BLaER1 treated with 17β-estradiol and CSF1 and Interleukin-3, amounts not matched to agents 10 nM and 100 nM (cell line): ENCODE measurements at regions not wholly inside any gene's neighbourhood (a gene's known extent, or its start where the extent isn't known, plus 50 kb on each side); places are given as distances from the start of the nearest gene placed in this dataset.
A peak's percentile ranks its signal among the peaks of the same experiment; 100 is the strongest.
"Not testable (repeated sequence)": the region's sequence is repeated elsewhere in the genome, so short reads cannot be mapped to it uniquely, and the experiment has no call there.

Experiments
- H3K27ac ChIP-seq, 11 experiments: shearing (Covaris generic); formaldehyde crosslinking; 2 replicates each; pipeline ENCODE4 v1.8.1; 2022
- H3K27me3 ChIP-seq, 11 experiments: shearing (Covaris generic); formaldehyde crosslinking; 2 replicates each; pipeline ENCODE4 v1.8.1; 2022
- H3K36me3 ChIP-seq, 11 experiments: shearing (Covaris generic); formaldehyde crosslinking; 2 replicates each; pipeline ENCODE4 v1.8.1; 2022
- H3K4me1 ChIP-seq, 10 experiments: shearing (Covaris generic); formaldehyde crosslinking; 2 replicates each; pipeline ENCODE4 v1.8.1; 2022
- H3K4me2 ChIP-seq, 11 experiments: shearing (Covaris generic); formaldehyde crosslinking; 2 replicates each; pipeline ENCODE4 v1.8.1; 2022
- H3K4me3 ChIP-seq, 10 experiments: shearing (Covaris generic); formaldehyde crosslinking; 2 replicates each; pipeline ENCODE4 v1.8.1; 2022
- H3K9ac ChIP-seq, 11 experiments: shearing (Covaris generic); formaldehyde crosslinking; 2 replicates each; pipeline ENCODE4 v1.8.1; 2022
- H3K9me3 ChIP-seq, 11 experiments: shearing (Covaris generic); formaldehyde crosslinking; replicated peaks in 1 of 11; 2 replicates each; pipeline ENCODE4 v1.8.1; 2022
- H4K20me1 ChIP-seq, 11 experiments: shearing (Covaris generic); formaldehyde crosslinking; 2 replicates each; pipeline ENCODE4 v1.8.1; 2022
- Cebpa-rat ChIP-seq, 11 experiments: shearing (Covaris generic); IDR thresholded peaks; 2 replicates each; pipeline ENCODE4 v1.8.1; 2022

DNA sequence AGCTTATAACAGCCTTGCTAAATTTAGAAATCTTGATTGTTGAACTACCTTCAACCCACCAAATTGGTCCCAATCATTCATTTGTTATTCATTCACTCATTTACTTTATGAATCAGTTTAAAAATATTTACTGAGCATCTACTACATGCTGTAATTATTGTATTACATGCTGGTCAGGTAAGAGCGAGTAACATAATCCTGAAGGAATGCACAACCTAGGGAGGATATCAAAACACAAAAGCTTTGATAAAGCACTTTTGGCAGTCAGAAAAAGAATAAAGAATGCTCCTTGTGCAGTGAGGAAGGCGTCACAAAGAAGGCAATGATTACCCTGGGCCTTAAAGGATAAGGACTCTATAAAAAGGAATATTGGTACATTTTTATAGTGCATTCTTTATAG, 518.9 kb upstream of the NR5A2 start:
- H4K20me1 ChIP-seq: no peaks in the 10 kb centered on the region
- H3K9me3 ChIP-seq: no peaks in the 10 kb centered on the region
- H3K27ac ChIP-seq: no peak overlapping the region
- no peaks in the 10 kb centered on the region for H3K27me3 ChIP-seq
- H3K4me2 ChIP-seq: no peak overlapping the region
- TF ChIP-seq Cebpa-rat (IDR thresholded peaks at IDR 0.05): no peak
- no peak overlapping the region for H3K9ac ChIP-seq
- no peak overlapping the region for H3K4me3 ChIP-seq
- peaks cover 0 to 11% (median 7%) of the 10 kb centered on the region in 10 experiments; a peak in 13 of 20 replicates for H3K4me1 ChIP-seq
- no peaks in the 10 kb centered on the region for H3K36me3 ChIP-seq

DNA sequence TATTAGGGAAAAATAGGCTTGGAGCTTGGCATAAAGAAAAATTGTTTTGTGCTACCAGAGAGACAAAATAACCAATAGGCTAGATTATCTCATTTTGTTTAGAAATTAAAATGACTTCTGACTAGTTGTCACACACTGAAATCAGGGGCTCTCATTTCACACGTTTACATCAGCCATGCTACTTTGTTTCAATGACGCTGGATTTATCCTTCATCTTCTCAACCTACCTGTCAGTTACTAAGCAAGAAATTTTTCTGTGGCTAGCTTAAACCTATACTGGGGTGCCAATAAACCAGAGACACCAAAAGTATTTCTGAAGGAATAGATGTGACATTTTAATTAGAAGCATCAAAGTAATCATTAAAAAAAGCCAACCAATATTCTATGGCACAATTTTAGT, 518.1 kb upstream of the NR5A2 start:
- no peak for TF ChIP-seq Cebpa-rat (IDR thresholded peaks at IDR 0.05)
- Histone ChIP-seq H3K4me1 (peaks cover 0 to 11% (median 7%) of the 10 kb centered on the region in 10 experiments; a peak in 13 of 20 replicates), H3K4me3 (no peak overlapping the region), H3K9ac (no peak overlapping the region), H3K9me3 (no peaks in the 10 kb centered on the region), H3K27ac (no peak overlapping the region), H3K36me3 (no peaks in the 10 kb centered on the region), H3K27me3 (no peaks in the 10 kb centered on the region), H3K4me2 (no peak overlapping the region), H4K20me1 (no peaks in the 10 kb centered on the region)

DNA sequence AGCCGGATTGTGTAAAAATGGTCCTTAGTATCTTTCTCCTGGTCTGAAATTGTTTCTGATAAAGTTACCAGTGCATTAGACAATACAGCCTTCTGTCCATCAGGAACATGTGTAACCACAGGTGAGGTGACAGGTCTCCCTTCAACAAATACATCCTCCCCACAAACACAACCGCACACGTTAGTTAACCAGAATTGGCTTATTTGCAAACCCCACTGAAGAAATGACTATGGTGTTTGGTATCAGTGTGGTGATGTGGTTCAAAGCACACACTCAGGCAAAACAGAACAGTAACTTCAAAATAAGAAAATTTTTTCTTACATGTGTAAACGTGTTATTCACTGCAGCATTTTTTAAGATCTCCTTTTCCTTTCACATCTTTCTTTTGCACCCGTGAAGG, 517.2 kb upstream of the NR5A2 start:
- Histone ChIP-seq H3K4me3 (no peak overlapping the region), H3K36me3 (no peaks in the 10 kb centered on the region), H3K9ac (no peak overlapping the region), H3K9me3 (no peaks in the 10 kb centered on the region), H3K27ac (no peak overlapping the region), H3K4me2 (no peak overlapping the region), H3K4me1 (peaks cover 0 to 11% (median 7%) of the 10 kb centered on the region in 10 experiments; a peak in 13 of 20 replicates), H4K20me1 (no peaks in the 10 kb centered on the region), H3K27me3 (no peaks in the 10 kb centered on the region)
- no peak for TF ChIP-seq Cebpa-rat (IDR thresholded peaks at IDR 0.05)

DNA sequence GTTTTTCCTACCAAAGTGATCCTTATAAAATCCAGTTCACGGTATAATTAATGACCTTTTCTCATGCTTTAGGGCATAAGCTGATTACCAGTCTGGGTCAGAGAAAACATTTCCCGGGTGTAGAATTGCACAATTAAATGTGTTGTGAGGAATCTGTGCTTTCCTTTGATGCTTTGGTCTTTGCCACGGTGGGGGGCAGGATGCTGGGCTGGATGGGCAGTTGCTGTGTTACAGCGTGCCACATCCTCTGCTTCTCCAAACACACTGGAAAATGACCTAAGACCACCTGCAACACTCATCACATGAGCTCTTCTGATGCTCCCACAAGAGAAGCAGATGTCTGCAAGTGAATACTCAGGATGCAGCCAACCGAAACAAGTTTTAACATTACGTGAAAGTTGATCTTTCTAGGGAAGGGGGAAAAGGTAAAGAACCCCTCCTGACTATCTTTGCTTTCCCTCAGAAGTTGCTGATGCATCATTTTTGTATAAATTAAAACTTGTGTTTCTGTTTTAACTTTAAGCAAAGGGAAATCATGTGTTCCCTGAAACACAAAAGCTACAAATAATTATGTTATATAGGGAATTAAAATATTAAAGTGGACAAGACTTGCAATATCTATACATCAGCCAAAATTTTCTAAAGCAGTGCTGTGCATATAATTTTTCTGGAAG, 515.3 kb upstream of the NR5A2 start:
- no peaks in the 10 kb centered on the region for H3K27me3 ChIP-seq
- peak overlapping the region in 7 of 11 experiments; percentile 1 to 57 (median 39); a peak in 12 of 22 replicates for H3K4me2 ChIP-seq
- peaks cover 0 to 11% (median 7%) of the 10 kb centered on the region in 10 experiments; a peak in 13 of 20 replicates for H3K4me1 ChIP-seq
- no peak overlapping the region for H3K4me3 ChIP-seq
- no peaks in the 10 kb centered on the region for H4K20me1 ChIP-seq
- H3K36me3 ChIP-seq: no peaks in the 10 kb centered on the region
- H3K9me3 ChIP-seq: no peaks in the 10 kb centered on the region
- no peak overlapping the region for H3K27ac ChIP-seq
- no peak overlapping the region for H3K9ac ChIP-seq
- TF ChIP-seq Cebpa-rat (IDR thresholded peaks at IDR 0.05): peak in 2 of 11 experiments; percentile 14 to 38; a peak in 2 of 22 replicates

DNA sequence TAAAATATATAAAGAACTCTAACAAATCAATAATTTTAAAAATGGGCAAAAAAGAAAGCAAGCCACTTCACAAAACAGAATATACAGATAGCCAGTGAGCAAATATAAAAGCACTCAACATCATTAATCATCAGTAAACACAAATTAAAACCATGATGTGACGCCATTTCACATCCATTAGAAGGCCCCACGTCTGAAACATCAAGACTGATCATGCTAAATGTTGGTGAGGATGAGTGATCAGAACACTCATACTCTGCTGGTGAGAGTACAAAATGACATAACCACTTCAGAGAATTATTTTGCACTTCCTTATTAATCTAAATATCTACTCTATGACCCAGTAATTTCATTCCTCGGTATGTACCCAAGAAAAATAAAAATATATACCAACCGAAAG, 512.2 kb upstream of the NR5A2 start:
- Histone ChIP-seq H3K4me1 (peaks cover 0 to 11% (median 7%) of the 10 kb centered on the region in 10 experiments; a peak in 13 of 20 replicates), H4K20me1 (no peaks in the 10 kb centered on the region), H3K27me3 (no peaks in the 10 kb centered on the region), H3K4me3 (no peak overlapping the region), H3K27ac (no peak overlapping the region), H3K9ac (no peak overlapping the region), H3K4me2 (no peak overlapping the region), H3K9me3 (no peaks in the 10 kb centered on the region), H3K36me3 (no peaks in the 10 kb centered on the region)
- TF ChIP-seq Cebpa-rat (IDR thresholded peaks at IDR 0.05): no peak

DNA sequence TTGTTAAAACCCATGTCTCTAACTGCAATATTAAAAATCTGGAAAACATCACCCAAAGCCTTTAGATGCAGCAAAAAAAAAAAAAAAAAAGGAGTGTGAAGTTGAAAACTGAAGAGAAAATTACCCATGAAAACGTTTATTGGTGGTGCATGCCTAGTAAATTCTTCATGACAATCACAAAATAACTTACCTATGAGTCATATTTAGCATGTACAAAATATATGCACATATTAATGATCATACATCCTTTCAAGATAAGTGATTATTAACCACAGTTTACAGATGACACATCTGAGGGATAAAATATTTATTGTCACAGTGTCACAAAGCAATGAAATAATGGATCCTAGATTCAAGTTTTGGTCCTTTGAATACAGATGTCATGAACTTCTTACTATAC, 505.2 kb upstream of the NR5A2 start:
- Histone ChIP-seq H3K27ac (no peak overlapping the region), H3K27me3 (no peaks in the 10 kb centered on the region), H3K4me3 (no peak overlapping the region), H3K36me3 (no peaks in the 10 kb centered on the region), H3K9ac (no peak overlapping the region), H3K9me3 (no peaks in the 10 kb centered on the region), H3K4me2 (no peak overlapping the region), H4K20me1 (no peaks in the 10 kb centered on the region), H3K4me1 (no peaks in the 10 kb centered on the region)
- no peak for TF ChIP-seq Cebpa-rat (IDR thresholded peaks at IDR 0.05)

DNA sequence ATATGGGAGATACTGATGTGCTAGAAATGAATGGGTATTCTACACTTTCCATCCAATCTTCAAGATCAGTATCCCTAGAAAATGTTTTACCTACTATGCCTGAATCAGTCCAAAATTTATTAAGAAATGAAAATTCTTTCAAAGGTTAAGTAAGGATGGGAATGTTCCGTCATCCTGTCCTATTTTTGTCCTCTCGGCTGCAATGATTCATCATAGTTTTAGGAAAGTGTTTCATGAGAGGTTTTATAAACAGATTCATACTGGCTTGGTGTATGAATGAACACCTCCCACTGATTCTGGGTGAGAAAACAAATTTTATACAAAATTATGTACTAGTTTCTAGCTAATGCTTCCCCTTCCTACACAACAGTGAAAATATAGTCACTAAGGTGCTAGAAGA, 504.6 kb upstream of the NR5A2 start:
- Histone ChIP-seq H3K4me3 (no peak overlapping the region), H3K9ac (no peak overlapping the region), H3K36me3 (no peaks in the 10 kb centered on the region), H3K27ac (no peak overlapping the region), H3K4me1 (no peaks in the 10 kb centered on the region), H3K4me2 (no peak overlapping the region), H4K20me1 (no peaks in the 10 kb centered on the region), H3K27me3 (no peaks in the 10 kb centered on the region), H3K9me3 (no peaks in the 10 kb centered on the region)
- TF ChIP-seq Cebpa-rat (IDR thresholded peaks at IDR 0.05): no peak

DNA sequence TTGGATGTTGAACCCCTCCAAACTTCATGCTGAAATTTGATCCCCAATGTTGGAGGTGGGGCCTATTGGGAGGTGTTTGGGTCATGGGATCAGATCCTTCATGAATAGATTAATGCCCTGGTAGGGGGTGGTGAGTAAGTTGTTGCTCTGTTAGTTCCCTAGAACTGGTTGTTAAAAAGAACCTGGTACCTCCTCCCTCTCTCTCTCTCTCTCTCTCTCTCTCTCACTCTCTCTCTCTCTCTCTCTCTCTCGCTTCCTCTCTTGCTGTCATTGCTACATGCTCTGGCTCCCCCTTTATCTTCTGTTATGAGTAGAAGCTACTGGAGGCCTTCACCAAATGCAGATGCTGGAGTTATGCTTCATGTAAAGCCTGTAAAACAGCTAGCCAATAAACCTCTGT, 498.2 kb upstream of the NR5A2 start:
- TF ChIP-seq Cebpa-rat (IDR thresholded peaks at IDR 0.05): no peak
- Histone ChIP-seq H3K36me3 (peaks cover 0 to 7% (median 0%) of the 10 kb centered on the region in 11 experiments; a peak in 1 of 22 replicates), H3K27me3 (no peaks in the 10 kb centered on the region), H3K27ac (no peak overlapping the region), H3K4me2 (no peak overlapping the region), H4K20me1 (no peaks in the 10 kb centered on the region), H3K4me1 (no peaks in the 10 kb centered on the region), H3K4me3 (no peak overlapping the region), H3K9ac (no peak overlapping the region), H3K9me3 (peaks cover 17 to 28% (median 19%) of the 10 kb centered on the region in 11 experiments)

DNA sequence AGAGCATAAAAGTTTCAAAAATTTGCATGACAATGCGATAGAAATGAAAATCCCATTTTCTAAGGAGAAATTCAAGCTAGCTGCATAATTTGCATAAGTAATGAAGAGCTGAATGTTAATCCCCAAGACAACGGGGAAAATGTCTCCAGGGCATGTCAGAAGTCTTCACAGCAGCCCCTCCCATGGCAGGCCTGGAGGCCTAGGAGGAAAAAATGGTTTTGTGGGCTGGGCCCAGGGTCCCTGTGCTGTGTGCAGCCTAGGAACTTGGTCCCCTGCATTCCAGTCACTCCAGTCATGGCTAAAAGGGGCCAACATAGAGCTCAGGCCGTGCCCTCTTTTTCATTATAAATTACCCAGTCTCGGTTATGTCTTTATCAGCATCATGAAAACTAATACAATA, 494.1 kb upstream of the NR5A2 start:
- not testable (repeated sequence) for H3K27ac ChIP-seq
- peaks cover 39 to 52% (median 46%) of the 10 kb centered on the region in 11 experiments for H3K9me3 ChIP-seq

DNA sequence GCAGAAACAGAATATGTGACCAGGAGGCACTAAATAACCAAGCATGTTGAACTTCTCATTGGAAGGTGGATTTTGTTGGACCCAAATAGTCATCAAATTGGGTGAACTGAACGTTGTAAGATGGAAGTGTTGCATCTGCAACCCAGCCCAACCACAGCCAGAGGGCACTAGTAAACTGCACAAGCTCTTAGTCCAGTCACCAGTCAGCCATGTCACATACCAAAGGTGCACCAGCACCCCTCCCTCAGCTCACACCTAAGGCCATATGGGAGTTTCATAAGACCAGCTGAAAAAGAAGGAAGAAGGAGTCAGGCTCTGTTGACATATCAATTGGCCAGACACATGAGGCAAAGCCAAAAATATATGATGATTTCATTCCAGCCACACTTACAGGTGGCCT, 481.7 kb upstream of the NR5A2 start:
- Histone ChIP-seq H3K4me2 (no peak overlapping the region), H3K27ac (no peak overlapping the region), H3K9me3 (no peaks in the 10 kb centered on the region), H3K4me3 (no peak overlapping the region), H3K9ac (no peak overlapping the region), H3K27me3 (no peaks in the 10 kb centered on the region), H3K4me1 (no peaks in the 10 kb centered on the region), H3K36me3 (no peaks in the 10 kb centered on the region), H4K20me1 (no peaks in the 10 kb centered on the region)
- no peak for TF ChIP-seq Cebpa-rat (IDR thresholded peaks at IDR 0.05)

More for the DNA sequence above, 494.1 kb upstream of the NR5A2 start:
- not testable (repeated sequence) for H3K4me2 ChIP-seq, H3K4me1 ChIP-seq, H3K36me3 ChIP-seq, H3K27me3 ChIP-seq, H3K4me3 ChIP-seq, H3K9ac ChIP-seq, H4K20me1 ChIP-seq
